Endothelial cell (in vitro differentiated cells): ENCODE measurements at regions not wholly inside any gene's neighbourhood (a gene's known extent, or its start where the extent isn't known, plus 50 kb on each side); places are given as distances from the start of the nearest gene placed in this dataset.
"Not testable (repeated sequence)": the region's sequence is repeated elsewhere in the genome, so short reads cannot be mapped to it uniquely, and the experiment has no call there.

Source experiments
- DNase-seq: peaks from one replicate; pipeline ENCODE4 v3.0.0; 2021; ENCODE audit warnings: low spot score
- H3K27ac Mint-ChIP-seq: one replicate; pipeline ENCODE4 v1.8.0; 2021; ENCODE audit warnings: mixed read lengths, inconsistent platforms; ENCODE audit not compliant: unreplicated experiment
- H3K27me3 Mint-ChIP-seq: one replicate; pipeline ENCODE4 v1.8.0; 2021; ENCODE audit warnings: mild to moderate bottlenecking, moderate library complexity, mixed read lengths, inconsistent platforms; ENCODE audit not compliant: unreplicated experiment
- H3K36me3 Mint-ChIP-seq: one replicate; pipeline ENCODE4 v1.8.0; 2021; ENCODE audit warnings: mild to moderate bottlenecking, low read depth, mixed read lengths, inconsistent platforms; ENCODE audit not compliant: unreplicated experiment
- H3K4me1 Mint-ChIP-seq: one replicate; pipeline ENCODE4 v1.8.0; 2021; ENCODE audit warnings: mild to moderate bottlenecking, mixed read lengths, inconsistent platforms; ENCODE audit not compliant: unreplicated experiment
- H3K4me3 Mint-ChIP-seq: one replicate; pipeline ENCODE4 v1.8.0; 2021; ENCODE audit warnings: mild to moderate bottlenecking, mixed read lengths, inconsistent platforms; ENCODE audit not compliant: unreplicated experiment
- H3K9me3 Mint-ChIP-seq: one replicate; pipeline ENCODE4 v1.8.0; 2021; ENCODE audit warnings: mixed read lengths, inconsistent platforms; ENCODE audit not compliant: unreplicated experiment
- CTCF ChIP-seq: fragments of 200-600 bp; sonication (generic); IDR thresholded peaks from one replicate; pipeline ENCODE4 v1.5.0; 2021; ENCODE audit warnings: antibody characterized with exemption; ENCODE audit not compliant: unreplicated experiment

- Mint-ChIP-seq H3K36me3 (no peaks in the 10 kb centered on the region), H3K27me3 (no peaks in the 10 kb centered on the region), H3K9me3 (no peaks in the 10 kb centered on the region), H3K4me1 (peaks cover 2% of the 10 kb centered on the region), H3K27ac (no peak overlapping the region), H3K4me3 (no peak overlapping the region)
- DNase-seq, result no peak
- no peak for TF ChIP-seq CTCF
Measured at GRCh38 chr2:8252997-8253694, 428.7 kb upstream of the ID2 start.

- Mint-ChIP-seq H3K9me3 (no peaks in the 10 kb centered on the region), H3K27me3 (no peaks in the 10 kb centered on the region), H3K4me3 (no peak overlapping the region), H3K27ac (no peak overlapping the region), H3K36me3 (no peaks in the 10 kb centered on the region), H3K4me1 (peaks cover 2% of the 10 kb centered on the region)
- no peak for TF ChIP-seq CTCF
- DNase-seq, result no peak
Measured at GRCh38 chr2:8253781-8254180, 428.1 kb upstream of the ID2 start.

- H3K4me1 Mint-ChIP-seq, H3K27ac Mint-ChIP-seq, H3K36me3 Mint-ChIP-seq, H3K4me3 Mint-ChIP-seq, DNase-seq, H3K27me3 Mint-ChIP-seq, H3K9me3 Mint-ChIP-seq: not testable (repeated sequence)
Measured at GRCh38 chr2:8254214-8254613, 427.6 kb upstream of the ID2 start.

GRCh38 chr2:8254791-8255447 lies 426.9 kb upstream of the ID2 start:
- peaks cover 8% of the 10 kb centered on the region for H3K4me1 Mint-ChIP-seq
- no peaks in the 10 kb centered on the region for H3K27me3 Mint-ChIP-seq
- no peak overlapping the region for H3K27ac Mint-ChIP-seq
- no peak overlapping the region for H3K4me3 Mint-ChIP-seq
- H3K9me3 Mint-ChIP-seq, result no peaks in the 10 kb centered on the region
- no peak for DNase-seq
- no peaks in the 10 kb centered on the region for H3K36me3 Mint-ChIP-seq
- no peak for TF ChIP-seq CTCF

- H3K36me3 Mint-ChIP-seq, result no peaks in the 10 kb centered on the region
- no peaks in the 10 kb centered on the region for H3K27me3 Mint-ChIP-seq
- no peak for TF ChIP-seq CTCF
- H3K9me3 Mint-ChIP-seq, result no peaks in the 10 kb centered on the region
- no peak overlapping the region for H3K27ac Mint-ChIP-seq
- peaks cover 13% of the 10 kb centered on the region for H3K4me1 Mint-ChIP-seq
- no peak for DNase-seq
- H3K4me3 Mint-ChIP-seq, result no peak overlapping the region
Measured at GRCh38 chr2:8255448-8255800, 426.4 kb upstream of the ID2 start.
